GM13976 (cell line): ENCODE measurements at regions not wholly inside any gene's neighbourhood (a gene's known extent, or its start where the extent isn't known, plus 50 kb on each side); places are given as distances from the start of the nearest gene placed in this dataset.

Experiments used
- DNase-seq: peaks from one replicate; pipeline ENCODE4 v3.0.0; 2012; ENCODE audit warnings: low spot score
- in situ Hi-C: fragments of 300-500 bp; cut with MboI; formaldehyde crosslinking; loops from one replicate; pipeline ENCODE4 v1.12.0; 2022; ENCODE audit warnings: low sequenced_read_pairs, mixed read lengths, inconsistent platforms; ENCODE audit not compliant: unreplicated experiment
- TF ChIP-seq, protein P1 (sequence below): IDR thresholded peaks from 2 replicates; pipeline ENCODE4 v1.5.1; 2012; ENCODE audit warnings: borderline replicate concordance, mild to moderate bottlenecking; ENCODE audit not compliant: insufficient read depth; ENCODE audit errors: extremely low read depth, missing control alignments, control extremely low read depth

DNA sequence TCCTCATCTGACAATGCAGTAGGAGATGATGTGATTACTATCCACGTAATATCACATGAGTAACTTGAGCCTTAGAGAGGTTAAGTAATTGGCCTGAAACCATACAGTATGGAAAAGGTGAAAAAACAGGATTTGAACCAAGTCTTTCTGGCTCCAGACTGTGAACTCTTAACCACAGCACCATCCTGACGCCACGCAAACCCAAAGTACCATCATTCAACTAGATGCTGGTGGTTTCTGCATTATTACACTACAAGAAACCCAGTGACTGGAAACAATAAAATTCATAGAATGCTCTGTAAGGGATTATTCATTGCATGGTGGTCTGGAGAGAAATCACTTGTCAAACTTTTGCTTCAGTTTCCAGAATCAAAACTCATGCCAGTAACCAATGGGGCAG is 90.7 kb downstream of the MAB21L3 start:
- in situ Hi-C loops: no loop called here
- no peak for DNase-seq
- TF ChIP-seq, protein P1, sequence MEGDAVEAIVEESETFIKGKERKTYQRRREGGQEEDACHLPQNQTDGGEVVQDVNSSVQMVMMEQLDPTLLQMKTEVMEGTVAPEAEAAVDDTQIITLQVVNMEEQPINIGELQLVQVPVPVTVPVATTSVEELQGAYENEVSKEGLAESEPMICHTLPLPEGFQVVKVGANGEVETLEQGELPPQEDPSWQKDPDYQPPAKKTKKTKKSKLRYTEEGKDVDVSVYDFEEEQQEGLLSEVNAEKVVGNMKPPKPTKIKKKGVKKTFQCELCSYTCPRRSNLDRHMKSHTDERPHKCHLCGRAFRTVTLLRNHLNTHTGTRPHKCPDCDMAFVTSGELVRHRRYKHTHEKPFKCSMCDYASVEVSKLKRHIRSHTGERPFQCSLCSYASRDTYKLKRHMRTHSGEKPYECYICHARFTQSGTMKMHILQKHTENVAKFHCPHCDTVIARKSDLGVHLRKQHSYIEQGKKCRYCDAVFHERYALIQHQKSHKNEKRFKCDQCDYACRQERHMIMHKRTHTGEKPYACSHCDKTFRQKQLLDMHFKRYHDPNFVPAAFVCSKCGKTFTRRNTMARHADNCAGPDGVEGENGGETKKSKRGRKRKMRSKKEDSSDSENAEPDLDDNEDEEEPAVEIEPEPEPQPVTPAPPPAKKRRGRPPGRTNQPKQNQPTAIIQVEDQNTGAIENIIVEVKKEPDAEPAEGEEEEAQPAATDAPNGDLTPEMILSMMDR: no peak

DNA sequence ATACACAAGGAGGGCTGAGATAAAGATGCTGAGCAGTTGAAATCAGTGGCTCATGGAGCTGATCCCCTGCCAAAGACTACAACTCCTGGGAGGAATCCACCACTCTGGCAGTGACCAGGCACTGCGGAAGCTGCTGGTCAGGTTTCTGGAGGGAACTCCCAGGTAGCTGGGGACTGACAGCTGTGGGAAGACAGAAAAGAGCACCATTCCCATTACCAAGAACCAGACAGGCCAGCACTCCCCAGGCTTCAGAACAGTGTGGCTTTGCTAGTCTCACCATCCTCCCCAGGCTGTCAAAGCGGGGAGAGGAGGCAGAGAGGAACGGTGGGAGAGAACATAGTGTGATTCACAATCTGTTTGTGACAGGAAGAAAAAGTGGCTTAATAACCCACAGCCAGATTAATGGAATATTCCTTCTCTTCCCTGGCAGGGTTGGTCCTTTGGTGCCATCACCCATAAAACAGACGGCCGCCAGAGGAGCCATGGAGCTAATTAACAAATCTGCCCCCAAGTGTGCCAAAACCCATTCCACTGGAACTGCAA is 92.1 kb downstream of the MAB21L3 start:
- in situ Hi-C loops: no loop called here
- no peak for DNase-seq
- TF ChIP-seq, protein P1: no peak

DNA sequence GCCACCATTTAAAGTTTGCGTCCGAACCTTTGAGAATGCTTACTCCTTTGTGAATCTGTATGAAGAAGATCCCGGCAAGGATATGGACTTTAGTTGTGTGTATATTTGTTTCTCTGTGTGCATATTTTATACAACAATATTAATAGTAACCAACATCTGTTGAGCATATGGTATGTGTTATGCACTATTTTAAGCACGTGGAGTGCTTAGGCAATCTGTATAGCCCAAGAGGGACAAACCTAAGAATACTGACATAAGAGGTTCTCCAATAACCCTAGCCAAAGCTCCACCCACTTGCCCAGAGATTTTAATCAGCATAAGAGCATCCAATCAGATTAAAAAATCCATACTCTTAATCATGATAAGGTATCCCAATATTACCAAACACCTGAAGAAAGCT is 92.7 kb downstream of the MAB21L3 start:
- in situ Hi-C loops: no loop called here
- DNase-seq: no peak
- TF ChIP-seq, protein P1: no peak

DNA sequence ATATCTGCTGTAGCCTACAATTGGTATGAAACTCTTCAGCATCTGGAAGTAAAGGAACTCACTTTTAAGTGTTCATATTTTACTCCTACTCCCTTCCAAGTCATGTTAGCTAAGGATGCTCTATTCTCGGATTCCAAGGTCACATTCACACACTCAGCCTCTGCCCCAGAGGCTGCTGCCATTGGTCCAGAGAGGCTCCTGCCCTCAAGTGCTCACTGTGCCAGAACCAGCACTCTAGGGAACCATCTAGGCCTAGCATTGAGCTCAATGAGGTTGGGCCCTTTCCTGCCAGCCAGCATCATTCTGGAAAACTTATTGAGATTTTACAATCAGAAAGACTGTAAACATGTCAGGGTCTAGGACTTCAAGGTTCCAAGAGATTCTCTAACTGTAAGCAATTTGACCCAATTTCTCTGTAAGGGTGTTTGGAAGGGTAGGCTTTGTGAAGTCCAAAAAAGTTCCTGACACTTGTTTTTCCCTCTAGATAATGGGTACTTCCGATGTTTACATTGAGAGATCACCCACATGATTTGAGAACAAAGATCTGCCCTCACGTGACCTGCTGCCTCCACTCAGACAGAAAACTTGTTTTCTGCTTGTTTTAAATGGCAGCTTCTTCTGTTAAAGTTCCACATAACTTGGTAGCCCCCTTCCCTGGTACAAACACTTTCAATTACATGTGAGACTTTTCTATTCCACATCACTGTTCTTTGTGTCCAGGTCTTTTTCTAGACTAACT is 94.9 kb downstream of the MAB21L3 start:
- TF ChIP-seq, protein P1: no peak
- in situ Hi-C loops: no loop called here
- no peak for DNase-seq

DNA sequence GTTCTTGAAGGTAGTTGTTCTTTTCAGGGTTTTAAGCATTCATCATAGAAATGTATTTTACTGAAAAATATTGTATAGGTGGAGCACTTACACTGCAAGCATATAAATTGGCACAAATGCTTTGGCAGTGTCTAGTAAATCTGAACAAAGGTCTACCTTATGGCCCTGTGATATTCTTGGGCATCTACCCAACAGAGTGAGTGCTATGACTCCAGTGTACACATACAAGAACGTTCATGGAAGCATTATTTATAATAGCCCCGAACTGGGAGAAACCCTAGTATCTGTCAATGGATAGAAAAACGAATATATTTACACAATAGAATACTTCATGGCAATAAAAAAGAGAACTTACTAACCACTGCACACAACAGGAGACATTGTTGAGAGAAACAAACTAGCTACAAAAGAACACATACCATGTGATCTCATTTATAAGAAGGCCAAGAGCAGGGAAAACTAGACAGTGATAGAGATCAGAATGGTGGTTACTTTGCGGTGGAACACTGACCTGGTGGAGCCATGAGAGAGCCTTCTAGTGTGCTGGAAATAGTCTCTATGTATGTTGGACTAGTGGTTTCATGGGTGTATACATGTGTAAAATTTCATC is 96.0 kb downstream of the MAB21L3 start:
- in situ Hi-C loops: no loop called here
- TF ChIP-seq, protein P1: no peak
- DNase-seq: no peak

DNA sequence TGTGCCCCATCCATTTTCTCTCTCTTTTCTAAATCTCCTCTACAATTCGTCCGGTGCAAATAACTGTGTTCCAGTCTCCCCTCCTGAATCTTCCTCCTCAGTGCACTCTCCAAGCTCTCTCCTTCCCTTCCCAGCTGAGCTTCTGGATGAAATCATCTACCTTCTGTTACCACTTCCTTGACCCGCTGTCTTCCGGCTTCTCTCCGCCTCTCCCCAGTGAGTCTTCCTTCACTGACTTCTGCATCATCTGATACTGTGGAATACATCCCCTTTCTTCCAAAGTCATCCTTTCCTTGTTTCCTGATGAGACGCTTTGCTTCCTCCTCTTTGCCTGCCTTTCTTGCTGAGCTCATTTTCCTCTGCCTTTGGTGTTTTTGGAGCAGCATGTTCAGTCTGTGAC is 96.9 kb downstream of the MAB21L3 start:
- TF ChIP-seq, protein P1: no peak
- in situ Hi-C loops: no loop called here
- DNase-seq: no peak
